Mammary epithelial cell (primary cell): ENCODE measurements at regions not wholly inside any gene's neighbourhood (a gene's known extent, or its start where the extent isn't known, plus 50 kb on each side); places are given as distances from the start of the nearest gene placed in this dataset.

Source experiments
- CTCF ChIP-seq, 2 donors: IDR thresholded peaks in 1 of 2; conservative IDR thresholded peaks in 1 of 2; 2 replicates each; pipeline ENCODE4 v1.5.1; 2011 to 2012; ENCODE audit warnings: inconsistent platforms in 2 of 2, low read length in 2 of 2, mild to moderate bottlenecking in 2 of 2, control low read depth in 1 of 2, low read depth in 1 of 2; ENCODE audit not compliant: insufficient read depth in 1 of 2; ENCODE audit errors: extremely low read depth in 1 of 2
- EZH2 ChIP-seq: IDR thresholded peaks from 2 replicates; pipeline ENCODE4 v1.6.1; 2012; ENCODE audit warnings: low read length, inconsistent platforms, borderline replicate concordance

GRCh38 chr2:164351536-164351935 is 269.7 kb downstream of the GRB14 start:
- TF ChIP-seq EZH2, result no peak
- no peak for TF ChIP-seq CTCF (conservative IDR thresholded peaks at IDR 0.05 in 1 of 2, IDR thresholded peaks at IDR 0.05 in 1 of 2; ENCODE audit: extremely low read depth in 1 of 2, insufficient read depth in 1 of 2, low read depth in 1 of 2, low read length in 2 of 2)
